ENCODE measurements at regions not wholly inside any gene's neighbourhood (a gene's known extent, or its start where the extent isn't known, plus 50 kb on each side); places are given as distances from the start of the nearest gene placed in this dataset.

GRCh38 chr1:5744341-5744740, 247.9 kb downstream of the NPHP4 start:
- ATAC-seq (replicated peaks; ENCODE audit: extremely low read depth, poor library complexity, severe bottlenecking) (no peak), DNase-seq (ENCODE audit: low spot score in 2 of 2) (no peak)
- Mint-ChIP-seq H3K4me1 (peaks cover 6% of the 10 kb centered on the region), H3K27ac (ENCODE audit: low read depth) (peak overlapping the region; percentile 11), H3K36me3 (ENCODE audit: insufficient read depth) (peaks cover 2% of the 10 kb centered on the region), H3K9me3 (no peaks in the 10 kb centered on the region), H3K4me3 (no peak overlapping the region), H3K27me3 (peaks cover 15% of the 10 kb centered on the region)

GRCh38 chr1:5743435-5744095, 248.7 kb downstream of the NPHP4 start:
- Mint-ChIP-seq H3K4me1 (peaks cover 6% of the 10 kb centered on the region), H3K36me3 (ENCODE audit: insufficient read depth) (peaks cover 2% of the 10 kb centered on the region), H3K9me3 (no peaks in the 10 kb centered on the region), H3K27me3 (peaks cover 15% of the 10 kb centered on the region), H3K27ac (ENCODE audit: low read depth) (no peak overlapping the region), H3K4me3 (no peak overlapping the region)
- ATAC-seq (replicated peaks; ENCODE audit: extremely low read depth, poor library complexity, severe bottlenecking) (no peak), DNase-seq (ENCODE audit: low spot score in 2 of 2) (no peak)

- peaks cover 6% of the 10 kb centered on the region for H3K4me1 Mint-ChIP-seq
Observed at GRCh38 chr1:5742801-5743200, 249.4 kb downstream of the NPHP4 start.

GRCh38 chr1:5742032-5742431, 250.2 kb downstream of the NPHP4 start:
- no peaks in the 10 kb centered on the region for H3K9me3 Mint-ChIP-seq
- peaks cover 2% of the 10 kb centered on the region for H3K36me3 Mint-ChIP-seq (ENCODE audit: insufficient read depth)
- peaks cover 6% of the 10 kb centered on the region for H3K4me1 Mint-ChIP-seq
- DNase-seq (ENCODE audit: low spot score in 2 of 2) (no peak), ATAC-seq (replicated peaks; ENCODE audit: extremely low read depth, poor library complexity, severe bottlenecking) (no peak)
- no peak overlapping the region for H3K27ac Mint-ChIP-seq (ENCODE audit: low read depth)
- no peak overlapping the region for H3K4me3 Mint-ChIP-seq
- H3K27me3 Mint-ChIP-seq: peaks cover 15% of the 10 kb centered on the region

More at GRCh38 chr1:5742801-5743200, 249.4 kb downstream of the NPHP4 start:
- Mint-ChIP-seq H3K9me3 (no peaks in the 10 kb centered on the region), H3K27ac (ENCODE audit: low read depth) (no peak overlapping the region), H3K36me3 (ENCODE audit: insufficient read depth) (peaks cover 2% of the 10 kb centered on the region), H3K27me3 (peaks cover 15% of the 10 kb centered on the region), H3K4me3 (no peak overlapping the region)
- DNase-seq (ENCODE audit: low spot score in 2 of 2) (no peak), ATAC-seq (replicated peaks; ENCODE audit: extremely low read depth, poor library complexity, severe bottlenecking) (no peak)

GRCh38 chr1:5740865-5741860, 251.1 kb downstream of the NPHP4 start:
- Mint-ChIP-seq H3K4me1 (peaks cover 6% of the 10 kb centered on the region), H3K27ac (ENCODE audit: low read depth) (no peak overlapping the region), H3K36me3 (ENCODE audit: insufficient read depth) (peaks cover 2% of the 10 kb centered on the region), H3K4me3 (no peak overlapping the region), H3K27me3 (peaks cover 15% of the 10 kb centered on the region), H3K9me3 (peaks cover 3% of the 10 kb centered on the region)
- no peak for ATAC-seq (replicated peaks; ENCODE audit: extremely low read depth, poor library complexity, severe bottlenecking)
- no peak for DNase-seq (ENCODE audit: low spot score in 2 of 2)

GRCh38 chr1:5740450-5740849, 251.8 kb downstream of the NPHP4 start:
- Mint-ChIP-seq H3K27ac (ENCODE audit: low read depth) (no peak overlapping the region), H3K9me3 (peaks cover 4% of the 10 kb centered on the region), H3K4me1 (peaks cover 6% of the 10 kb centered on the region), H3K4me3 (no peak overlapping the region), H3K36me3 (ENCODE audit: insufficient read depth) (peaks cover 2% of the 10 kb centered on the region), H3K27me3 (peaks cover 13% of the 10 kb centered on the region)
- no peak for ATAC-seq (replicated peaks; ENCODE audit: extremely low read depth, poor library complexity, severe bottlenecking)
- no peak for DNase-seq (ENCODE audit: low spot score in 2 of 2)

- H3K4me3 Mint-ChIP-seq: no peak overlapping the region
- H3K9me3 Mint-ChIP-seq: peaks cover 4% of the 10 kb centered on the region
- H3K27ac Mint-ChIP-seq (ENCODE audit: low read depth): no peak overlapping the region
- peaks cover 2% of the 10 kb centered on the region for H3K36me3 Mint-ChIP-seq (ENCODE audit: insufficient read depth)
- H3K27me3 Mint-ChIP-seq: peaks cover 5% of the 10 kb centered on the region
- ATAC-seq (replicated peaks; ENCODE audit: extremely low read depth, poor library complexity, severe bottlenecking) (no peak), DNase-seq (ENCODE audit: low spot score in 2 of 2) (no peak)
- H3K4me1 Mint-ChIP-seq: peaks cover 3% of the 10 kb centered on the region
Observed at GRCh38 chr1:5739561-5740078, 252.6 kb downstream of the NPHP4 start.

- ATAC-seq (replicated peaks; ENCODE audit: extremely low read depth, poor library complexity, severe bottlenecking) (no peak), DNase-seq (ENCODE audit: low spot score in 2 of 2) (no peak)
- Mint-ChIP-seq H3K9me3 (peaks cover 4% of the 10 kb centered on the region), H3K4me3 (no peak overlapping the region), H3K36me3 (ENCODE audit: insufficient read depth) (peaks cover 2% of the 10 kb centered on the region), H3K27me3 (no peaks in the 10 kb centered on the region), H3K27ac (ENCODE audit: low read depth) (no peak overlapping the region), H3K4me1 (no peaks in the 10 kb centered on the region)
Observed at GRCh38 chr1:5738911-5739462, 253.2 kb downstream of the NPHP4 start.

- H3K4me3 Mint-ChIP-seq: no peak overlapping the region
- ATAC-seq (replicated peaks; ENCODE audit: extremely low read depth, poor library complexity, severe bottlenecking): no peak
Observed at GRCh38 chr1:5737081-5737480, 255.1 kb downstream of the NPHP4 start.

GRCh38 chr1:5734996-5735395, 257.2 kb downstream of the NPHP4 start:
- DNase-seq (ENCODE audit: low spot score in 2 of 2) (no peak), ATAC-seq (replicated peaks; ENCODE audit: extremely low read depth, poor library complexity, severe bottlenecking) (no peak)
- H3K36me3 Mint-ChIP-seq (ENCODE audit: insufficient read depth): peaks cover 2% of the 10 kb centered on the region
- H3K4me1 Mint-ChIP-seq: no peaks in the 10 kb centered on the region
- no peak overlapping the region for H3K4me3 Mint-ChIP-seq
- no peak overlapping the region for H3K27ac Mint-ChIP-seq (ENCODE audit: low read depth)
- H3K27me3 Mint-ChIP-seq: peaks cover 4% of the 10 kb centered on the region
- H3K9me3 Mint-ChIP-seq: peaks cover 4% of the 10 kb centered on the region

More at GRCh38 chr1:5737081-5737480, 255.1 kb downstream of the NPHP4 start:
- Mint-ChIP-seq H3K36me3 (ENCODE audit: insufficient read depth) (peaks cover 2% of the 10 kb centered on the region), H3K27ac (ENCODE audit: low read depth) (no peak overlapping the region), H3K4me1 (no peaks in the 10 kb centered on the region), H3K27me3 (no peaks in the 10 kb centered on the region), H3K9me3 (peaks cover 4% of the 10 kb centered on the region)
- DNase-seq (ENCODE audit: low spot score in 2 of 2): no peak

GRCh38 chr1:5734414-5734813, 257.8 kb downstream of the NPHP4 start:
- Mint-ChIP-seq H3K36me3 (ENCODE audit: insufficient read depth) (peaks cover 1% of the 10 kb centered on the region), H3K9me3 (peaks cover 4% of the 10 kb centered on the region), H3K27me3 (peaks cover 10% of the 10 kb centered on the region), H3K4me1 (no peaks in the 10 kb centered on the region), H3K27ac (ENCODE audit: low read depth) (no peak overlapping the region), H3K4me3 (no peak overlapping the region)
- DNase-seq (ENCODE audit: low spot score in 2 of 2) (no peak), ATAC-seq (replicated peaks; ENCODE audit: extremely low read depth, poor library complexity, severe bottlenecking) (no peak)

GRCh38 chr1:5733596-5733995, 258.6 kb downstream of the NPHP4 start:
- ATAC-seq (replicated peaks; ENCODE audit: extremely low read depth, poor library complexity, severe bottlenecking): no peak

More at GRCh38 chr1:5733596-5733995, 258.6 kb downstream of the NPHP4 start:
- H3K9me3 Mint-ChIP-seq: peaks cover 4% of the 10 kb centered on the region
- no peak overlapping the region for H3K27ac Mint-ChIP-seq (ENCODE audit: low read depth)
- H3K27me3 Mint-ChIP-seq: peaks cover 17% of the 10 kb centered on the region
- no peak overlapping the region for H3K4me3 Mint-ChIP-seq
- no peaks in the 10 kb centered on the region for H3K4me1 Mint-ChIP-seq
- H3K36me3 Mint-ChIP-seq (ENCODE audit: insufficient read depth): no peaks in the 10 kb centered on the region
- no peak for DNase-seq (ENCODE audit: low spot score in 2 of 2)
